OCI-LY7 (cell line): ENCODE measurements at regions not wholly inside any gene's neighbourhood (a gene's known extent, or its start where the extent isn't known, plus 50 kb on each side); places are given as distances from the start of the nearest gene placed in this dataset.

ENCODE experiments used
- EZH2phosphoT487 ChIP-seq: fragments of 200-600 bp; sonication (generic); IDR thresholded peaks from 2 replicates; pipeline ENCODE4 v1.6.1; 2018; ENCODE audit warnings: low read depth, borderline replicate concordance, mild to moderate bottlenecking, mixed run types, antibody characterized with exemption, low read length, moderate library complexity, mixed read lengths
- TF ChIP-seq, protein P1 (sequence below): fragments of 200-600 bp; sonication (generic); conservative IDR thresholded peaks from 2 replicates; pipeline ENCODE4 v1.5.1; 2014; ENCODE audit warnings: mild to moderate bottlenecking, antibody characterized with exemption, low read length, moderate library complexity, mixed read lengths

DNA sequence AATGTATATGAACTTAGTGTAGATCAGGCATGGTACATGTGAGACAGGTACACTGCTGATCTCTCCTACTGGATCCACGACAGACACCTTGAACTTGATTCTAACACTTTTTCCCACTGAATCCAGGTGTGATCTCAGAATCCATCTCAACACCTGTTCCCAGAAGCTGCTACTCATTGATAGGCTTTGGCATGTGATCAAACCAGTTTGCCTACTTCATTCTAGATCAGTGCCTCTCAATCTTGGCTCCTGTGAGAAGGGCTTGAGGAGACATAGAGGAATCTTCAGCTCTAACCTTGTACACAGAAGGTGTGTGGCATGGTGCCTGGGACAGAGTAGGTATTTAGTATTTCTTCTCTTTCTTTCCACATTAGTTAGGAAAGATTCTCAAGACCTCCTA is 212.3 kb upstream of the ATP5MC3 start:
- TF ChIP-seq, protein P1, sequence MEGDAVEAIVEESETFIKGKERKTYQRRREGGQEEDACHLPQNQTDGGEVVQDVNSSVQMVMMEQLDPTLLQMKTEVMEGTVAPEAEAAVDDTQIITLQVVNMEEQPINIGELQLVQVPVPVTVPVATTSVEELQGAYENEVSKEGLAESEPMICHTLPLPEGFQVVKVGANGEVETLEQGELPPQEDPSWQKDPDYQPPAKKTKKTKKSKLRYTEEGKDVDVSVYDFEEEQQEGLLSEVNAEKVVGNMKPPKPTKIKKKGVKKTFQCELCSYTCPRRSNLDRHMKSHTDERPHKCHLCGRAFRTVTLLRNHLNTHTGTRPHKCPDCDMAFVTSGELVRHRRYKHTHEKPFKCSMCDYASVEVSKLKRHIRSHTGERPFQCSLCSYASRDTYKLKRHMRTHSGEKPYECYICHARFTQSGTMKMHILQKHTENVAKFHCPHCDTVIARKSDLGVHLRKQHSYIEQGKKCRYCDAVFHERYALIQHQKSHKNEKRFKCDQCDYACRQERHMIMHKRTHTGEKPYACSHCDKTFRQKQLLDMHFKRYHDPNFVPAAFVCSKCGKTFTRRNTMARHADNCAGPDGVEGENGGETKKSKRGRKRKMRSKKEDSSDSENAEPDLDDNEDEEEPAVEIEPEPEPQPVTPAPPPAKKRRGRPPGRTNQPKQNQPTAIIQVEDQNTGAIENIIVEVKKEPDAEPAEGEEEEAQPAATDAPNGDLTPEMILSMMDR = no peak
- TF ChIP-seq EZH2phosphoT487 = no peak
